LHCN-M2 (cell line): ENCODE measurements at regions not wholly inside any gene's neighbourhood (a gene's known extent, or its start where the extent isn't known, plus 50 kb on each side); places are given as distances from the start of the nearest gene placed in this dataset.
"Not testable (repeated sequence)": the region's sequence is repeated elsewhere in the genome, so short reads cannot be mapped to it uniquely, and the experiment has no call there.

Experiments
- DNase-seq: peaks from one replicate; pipeline ENCODE4 v3.0.0-alpha.2; 2012; ENCODE audit warnings: low read depth

DNA sequence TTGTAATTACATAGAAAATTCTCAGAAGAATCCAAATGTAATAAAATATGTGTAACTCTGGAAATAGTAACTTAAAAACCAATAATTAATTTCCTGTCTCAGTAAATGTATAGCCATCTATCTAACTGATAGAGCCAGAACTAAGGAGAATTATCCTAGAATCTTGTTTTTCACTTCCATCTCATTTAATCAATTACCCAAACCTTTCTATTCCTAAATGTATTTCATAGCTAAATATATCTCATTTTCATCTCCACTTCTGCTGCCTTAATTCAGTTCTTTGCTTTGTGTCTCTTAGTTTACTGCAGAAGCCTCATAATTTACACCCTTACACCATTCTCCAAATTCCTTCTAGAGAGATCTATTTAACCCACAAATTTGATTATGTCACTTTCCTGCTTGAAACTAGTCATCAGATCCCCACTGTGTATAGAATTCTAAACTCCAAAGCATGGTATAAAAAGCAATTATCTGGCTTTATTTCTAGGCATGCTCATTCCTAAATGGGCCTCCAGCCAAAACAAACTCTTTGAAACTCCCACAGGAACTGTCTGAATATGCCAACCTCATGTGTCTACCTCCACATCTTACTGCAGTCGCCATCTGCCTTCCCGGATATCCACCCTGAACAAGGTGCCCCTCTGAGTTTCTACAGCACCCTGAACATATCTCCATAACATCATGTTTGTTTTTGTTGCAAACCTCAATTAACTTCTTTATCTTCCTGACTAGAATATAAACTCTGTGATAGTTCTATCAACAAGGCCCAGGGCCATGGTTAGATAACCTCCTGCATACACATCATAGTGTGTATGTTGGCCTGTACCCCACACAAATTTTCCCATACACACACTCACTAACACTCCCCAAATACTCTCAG is 70.5 kb upstream of the ADTRP start:
- peak; percentile 29 for DNase-seq

DNA sequence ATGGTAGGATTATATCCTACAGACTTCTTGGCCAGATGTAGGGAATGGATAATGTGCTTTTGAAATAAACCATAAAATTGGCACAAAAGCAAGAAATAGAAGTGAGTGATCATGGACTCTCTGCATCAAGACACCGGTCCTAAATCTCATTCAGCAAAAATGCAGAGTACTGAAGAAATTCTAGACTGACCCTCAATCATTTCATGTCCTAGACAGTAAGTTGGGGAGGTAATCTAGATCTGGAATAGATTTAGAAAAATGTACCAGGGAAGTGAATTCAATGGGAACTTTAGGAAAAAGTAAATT is 69.7 kb upstream of the ADTRP start:
- DNase-seq = no peak

DNA sequence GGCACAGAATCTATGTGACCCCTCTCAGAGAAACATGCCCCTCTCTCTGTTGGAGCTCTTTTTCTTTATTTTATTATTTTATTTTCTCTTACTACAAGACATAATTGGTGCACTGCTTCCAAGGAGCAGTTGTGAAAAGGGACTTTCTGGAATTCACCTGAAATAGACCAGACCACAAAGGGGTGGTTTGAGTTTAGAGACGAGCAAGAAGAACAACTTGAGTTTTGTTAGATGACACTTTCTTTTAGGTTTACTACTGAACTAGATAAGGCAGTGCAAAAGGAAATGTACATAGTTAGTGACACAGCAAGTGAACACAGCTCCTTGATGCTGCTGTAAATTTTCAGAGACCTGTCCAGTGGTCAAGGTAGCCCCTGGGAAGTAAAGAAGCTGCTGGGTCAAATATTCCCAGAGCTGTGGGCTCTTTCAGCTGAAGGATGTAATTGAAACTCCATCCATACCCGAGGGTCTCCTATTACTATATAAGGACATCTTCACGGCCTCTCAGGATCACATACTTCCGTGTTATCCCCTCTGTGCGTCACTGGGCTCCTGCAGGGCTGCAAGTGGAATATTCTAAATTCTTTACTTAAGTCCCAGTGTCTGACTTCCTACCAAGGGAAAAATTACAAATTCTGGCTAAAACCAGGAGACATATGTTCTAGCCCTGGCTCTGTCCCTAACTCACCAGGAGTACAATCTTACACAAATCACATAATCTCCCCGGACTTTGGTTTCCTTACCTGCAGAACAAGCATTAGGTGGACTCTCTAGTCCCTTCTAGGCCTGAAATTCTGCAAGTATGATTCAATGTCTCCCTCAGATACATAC is 69.1 kb upstream of the ADTRP start:
- no peak for DNase-seq

DNA sequence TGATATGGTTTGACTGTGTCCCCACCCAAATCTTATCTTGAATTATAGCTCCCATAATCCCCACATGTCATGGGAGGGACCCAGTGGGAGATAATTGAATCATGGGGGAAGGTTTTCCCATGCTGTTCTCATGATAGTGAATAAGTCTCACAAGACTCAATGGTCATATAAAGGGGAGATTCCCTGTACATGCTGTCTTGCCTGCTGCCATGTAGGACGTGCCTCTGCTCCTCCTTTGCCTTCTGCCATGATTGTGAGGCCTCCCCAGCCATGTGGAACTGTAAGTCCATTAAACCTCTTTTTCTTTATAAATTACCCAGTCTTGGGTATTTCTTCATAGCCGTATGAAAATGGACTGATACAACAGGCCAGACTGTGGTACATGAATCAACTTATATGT is 68.5 kb upstream of the ADTRP start:
- not testable (repeated sequence) for DNase-seq

DNA sequence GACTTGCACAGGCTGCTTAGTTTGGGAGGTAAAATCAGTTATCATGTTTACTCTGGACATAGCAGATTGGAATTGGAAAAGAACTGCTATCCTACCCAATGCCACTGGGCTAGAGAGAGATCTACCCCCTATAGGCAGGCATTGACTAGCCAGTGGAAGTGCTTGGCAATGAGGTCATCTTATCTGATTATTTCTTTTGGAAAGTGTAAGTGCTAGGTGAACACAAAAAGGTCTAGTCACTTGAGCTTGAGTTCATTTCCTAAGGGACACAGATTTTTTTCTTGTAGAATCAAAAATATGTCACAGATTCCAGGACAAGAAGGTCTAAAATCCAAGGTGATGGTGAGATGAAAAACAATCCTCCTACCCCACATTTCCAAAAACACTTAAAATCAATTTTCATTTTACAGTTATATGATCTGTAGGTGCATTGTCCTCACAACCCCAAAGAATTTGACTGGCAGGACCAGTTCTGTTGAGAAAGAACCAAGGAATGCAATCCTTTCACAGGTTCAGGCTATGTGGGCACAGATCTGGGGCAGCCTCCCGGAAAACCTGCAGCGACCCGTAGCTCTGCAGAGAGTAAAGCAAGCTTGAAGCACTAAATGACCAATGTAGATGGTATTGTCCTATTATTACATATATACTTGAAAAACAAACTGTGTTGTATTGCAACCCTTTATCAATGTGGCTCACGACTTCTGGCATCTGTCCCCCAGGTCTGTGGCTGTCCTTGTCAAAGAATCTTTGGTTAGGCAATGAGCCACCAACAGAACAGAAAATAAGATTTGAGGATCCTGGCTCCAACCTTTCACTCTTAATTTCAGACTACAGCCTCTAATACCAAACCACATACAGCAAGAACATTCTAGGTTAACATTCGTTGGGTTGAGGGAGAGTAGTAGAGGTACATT is 67.3 kb upstream of the ADTRP start:
- no peak for DNase-seq

DNA sequence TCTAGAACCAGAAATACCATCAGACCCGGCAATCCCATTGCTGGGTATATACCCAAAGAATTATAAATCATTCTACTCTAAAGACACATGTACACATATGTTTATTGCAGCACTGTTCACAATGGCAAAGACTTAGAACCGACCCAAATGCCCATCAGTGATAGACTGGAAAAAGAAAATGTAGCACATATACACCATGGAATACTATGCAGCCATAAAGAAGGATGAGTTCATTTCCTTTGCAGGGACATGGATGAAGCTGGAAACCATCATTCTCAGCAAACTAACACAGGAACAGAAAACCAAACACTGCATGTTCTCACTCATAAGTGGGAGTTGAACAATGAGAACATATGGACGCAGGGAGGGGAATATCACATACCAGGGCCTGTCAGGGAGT is 64.2 kb upstream of the ADTRP start:
- not testable (repeated sequence) for DNase-seq

DNA sequence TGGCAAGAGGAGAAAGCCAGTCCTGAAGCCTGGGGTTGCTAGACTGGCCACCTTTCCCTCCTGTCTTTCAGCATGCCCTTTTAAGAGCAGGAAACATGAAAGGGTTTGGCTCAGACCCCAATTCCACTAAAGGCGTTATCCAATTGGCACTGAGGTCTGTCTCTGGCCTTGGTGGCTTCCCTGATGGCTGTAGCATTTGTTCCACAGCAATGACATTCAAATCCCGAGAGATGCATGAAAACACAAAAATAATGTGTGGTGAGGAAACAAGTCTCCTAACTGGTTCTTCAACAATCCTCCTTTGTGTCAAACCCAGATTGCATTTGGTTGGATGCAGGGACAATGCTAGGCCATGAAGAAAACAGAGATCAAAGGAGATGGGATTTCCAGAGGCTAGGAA is 56.5 kb upstream of the ADTRP start:
- DNase-seq = no peak

DNA sequence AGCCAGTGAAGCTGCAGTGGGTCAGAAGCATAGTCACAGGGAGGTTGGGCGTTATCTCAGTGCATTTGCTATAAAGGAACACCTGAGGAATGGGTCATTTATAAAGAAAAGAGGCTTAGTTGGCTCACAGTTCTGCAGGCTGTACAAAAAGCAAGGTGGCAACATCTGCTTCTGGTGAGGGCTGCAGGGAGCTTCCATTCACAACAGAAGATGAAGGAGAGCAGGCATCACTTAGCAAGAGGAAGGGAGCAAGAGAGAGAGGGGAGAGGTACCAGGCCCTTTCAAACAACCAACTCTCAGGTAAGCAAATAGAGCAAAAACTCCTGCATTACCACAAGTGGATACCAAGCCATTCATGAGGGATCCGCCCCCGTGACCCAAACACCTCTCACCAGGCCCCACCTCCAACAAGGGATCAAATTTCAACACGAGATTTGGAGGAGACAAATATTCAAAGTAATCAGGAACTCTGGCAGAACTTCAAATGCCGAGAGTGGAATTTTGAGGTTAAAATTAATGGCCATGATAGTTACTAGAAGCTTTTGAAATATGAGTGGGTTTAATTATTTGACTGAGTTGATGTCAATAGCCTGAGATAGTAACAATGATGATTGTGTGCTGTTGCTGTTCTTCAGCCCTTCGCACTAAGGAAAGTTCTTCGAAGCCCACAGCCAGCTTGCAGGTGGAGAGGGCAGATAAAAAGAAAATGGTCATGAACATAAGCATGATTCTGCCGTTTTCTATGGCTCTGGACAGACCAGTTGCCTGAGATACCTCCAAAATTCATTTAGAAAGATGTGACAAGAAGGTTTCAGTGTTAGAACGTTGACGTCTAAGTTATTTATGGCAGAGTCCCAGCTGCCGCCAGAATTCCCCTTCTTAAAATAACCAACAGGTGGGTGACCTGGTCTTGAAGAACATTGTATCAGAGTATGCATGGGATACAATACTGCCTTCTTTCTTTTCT is 55.3 kb upstream of the ADTRP start:
- DNase-seq = no peak

DNA sequence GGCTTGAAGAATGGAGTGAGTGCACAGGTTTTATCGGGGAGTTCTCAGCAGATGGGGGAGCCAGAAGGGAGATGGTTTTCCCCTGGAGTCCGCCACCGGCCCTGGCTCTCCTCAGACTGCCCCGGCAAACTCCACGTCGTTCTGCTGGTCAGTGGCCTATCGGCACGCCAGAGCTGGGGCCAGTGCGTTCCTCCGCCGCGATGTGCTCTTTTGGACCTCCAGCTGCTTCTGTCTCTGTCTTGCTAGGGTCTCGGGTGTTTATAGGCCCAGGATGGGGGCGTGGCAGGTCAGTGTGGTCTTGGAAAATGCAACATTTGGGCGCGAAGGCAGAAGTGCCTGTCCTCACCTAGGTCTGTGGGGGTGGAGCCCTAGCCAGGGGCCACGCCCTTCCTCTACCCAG is 53.0 kb upstream of the ADTRP start:
- DNase-seq = no peak

DNA sequence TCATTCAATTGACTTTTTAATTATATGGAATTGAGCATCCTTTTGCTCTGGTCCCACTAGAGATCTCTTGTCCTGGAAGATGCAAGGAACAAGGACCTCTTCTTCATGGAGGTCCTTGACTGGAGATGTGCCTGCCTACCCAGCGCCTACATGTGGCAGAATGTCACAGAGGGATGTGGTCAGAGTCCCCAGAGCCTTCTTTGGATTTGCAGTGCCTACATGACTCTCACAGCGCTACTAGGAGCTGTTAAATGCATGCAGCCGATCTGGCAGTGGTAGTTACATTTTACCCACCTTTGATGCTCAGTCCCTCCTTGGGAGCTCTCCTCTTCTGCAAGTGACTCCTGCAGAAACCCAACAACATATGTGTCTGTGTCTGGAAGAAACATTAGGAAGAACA is 51.9 kb upstream of the ADTRP start:
- DNase-seq = no peak

DNA sequence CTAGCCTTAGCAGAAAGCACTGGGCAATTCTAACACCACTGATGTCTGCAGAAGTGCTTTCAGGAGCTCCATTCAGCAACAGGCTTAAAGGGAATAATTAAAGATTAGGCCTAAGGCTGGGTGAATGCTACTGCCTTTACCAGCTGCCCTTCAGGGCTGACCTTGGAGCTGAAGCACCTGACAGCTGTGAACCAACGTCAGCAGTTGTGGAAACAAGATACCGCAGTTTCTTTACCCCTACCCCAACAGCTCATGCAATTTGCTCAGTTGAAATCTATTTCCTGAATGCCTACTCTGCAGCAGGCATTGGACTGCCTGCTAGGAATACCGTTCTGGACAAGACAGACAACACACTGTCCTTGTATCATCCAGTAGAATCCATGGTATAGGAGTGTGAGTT is 51.5 kb upstream of the ADTRP start:
- DNase-seq = peak; percentile 44

DNA sequence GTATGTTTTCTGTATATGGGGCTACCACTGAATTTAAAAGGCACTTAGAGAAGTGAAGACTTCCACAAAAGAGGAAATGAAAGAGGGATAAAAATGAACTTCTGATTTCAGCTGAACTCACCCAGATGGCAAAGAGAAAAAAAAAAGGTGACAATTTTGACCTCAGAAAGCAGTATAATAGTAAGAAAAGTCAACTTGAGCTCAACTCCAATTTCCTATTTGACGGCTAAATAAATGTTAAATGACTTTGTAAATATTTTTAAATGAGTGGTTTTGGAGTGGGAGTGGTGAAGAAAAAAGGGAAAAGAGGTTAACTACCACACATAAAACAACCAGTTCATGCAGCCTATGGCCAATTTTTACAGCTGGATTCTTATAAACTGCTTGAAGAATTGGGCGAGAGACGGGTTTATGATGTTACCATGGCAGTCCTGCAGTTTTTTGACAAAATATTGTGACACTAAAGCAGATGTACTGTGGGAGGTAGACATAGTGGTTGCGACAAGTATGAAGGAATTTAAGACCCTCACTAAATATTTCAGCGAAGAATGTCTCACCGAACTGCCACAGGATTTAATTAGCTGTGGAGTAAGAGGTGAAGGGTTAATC is 49.8 kb upstream of the ADTRP start:
- no peak for DNase-seq
